Natural killer cell treated with Interleukin-12 subunit alpha and Interleukin-12 subunit beta and Interleukin-15 and Interleukin-18, amount 100 ng/mL, for 72 hours (primary cell): ENCODE measurements at regions not wholly inside any gene's neighbourhood (a gene's known extent, or its start where the extent isn't known, plus 50 kb on each side); places are given as distances from the start of the nearest gene placed in this dataset.

Experiments used
- ATAC-seq, 2 donors: fragments of 150-1000 bp; cut with Tn5 transposase in 1 of 2; sonication (Bioruptor Pico), chemical (Tn5 transposase) in 1 of 2; 2 replicates each; pipeline ENCODE4 v1.10.0; 2021
- DNase-seq: peaks from one replicate; pipeline ENCODE4 v3.0.0; 2022; ENCODE audit warnings: low spot score
- H3K27ac Mint-ChIP-seq, 2 donors: 1 replicate in 1 of 2; 2 replicates in 1 of 2; pipeline ENCODE4 v1.8.0; 2022; ENCODE audit warnings: mixed read lengths in 2 of 2, mild to moderate bottlenecking in 1 of 2, moderate library complexity in 1 of 2
- H3K27me3 Mint-ChIP-seq, 2 donors: 1 replicate in 1 of 2; 2 replicates in 1 of 2; pipeline ENCODE4 v1.8.0; 2022; ENCODE audit warnings: mixed read lengths in 2 of 2
- H3K36me3 Mint-ChIP-seq: one replicate; pipeline ENCODE4 v1.8.0; 2022; ENCODE audit warnings: mixed read lengths
- H3K4me1 Mint-ChIP-seq, 2 donors: 1 replicate in 1 of 2; 2 replicates in 1 of 2; pipeline ENCODE4 v1.8.0; 2022; ENCODE audit warnings: low read depth in 2 of 2, mixed read lengths in 2 of 2, mild to moderate bottlenecking in 1 of 2
- H3K4me3 Mint-ChIP-seq: one replicate; pipeline ENCODE4 v1.8.0; 2022; ENCODE audit warnings: mixed read lengths
- H3K9me3 Mint-ChIP-seq: 2 replicates; pipeline ENCODE4 v1.8.0; 2022; ENCODE audit warnings: mixed read lengths

DNA sequence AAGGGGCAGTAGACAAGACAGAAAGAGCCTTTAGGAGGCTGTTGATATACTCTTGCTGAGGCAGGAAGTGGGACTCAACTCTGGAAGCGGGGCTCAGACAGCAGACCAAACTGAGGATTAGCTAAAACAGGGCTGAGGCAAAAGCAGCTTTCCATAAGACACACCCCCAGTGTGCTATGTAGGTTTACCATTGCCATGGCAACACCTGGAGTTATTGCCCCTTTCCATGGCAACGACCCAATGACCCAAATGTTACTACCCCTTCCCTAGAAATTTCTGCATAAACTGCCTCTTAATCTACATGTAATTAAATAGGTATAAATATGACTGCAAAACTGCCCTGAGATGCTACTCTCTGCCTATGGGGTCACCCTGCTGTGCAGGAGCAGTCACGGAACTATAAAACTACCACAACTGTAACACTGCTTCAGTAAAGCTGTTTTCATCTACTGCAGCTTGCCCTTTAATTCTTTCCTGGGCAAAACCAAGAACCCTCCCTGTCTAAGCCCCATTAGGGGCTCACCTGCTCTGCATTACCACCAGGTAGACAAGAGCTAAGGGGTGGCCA lies 348.4 kb upstream of the PODXL start:
- H3K27me3 Mint-ChIP-seq, result peaks cover 32 to 34% of the 10 kb centered on the region in 2 donors
- H3K4me1 Mint-ChIP-seq, result no peaks in the 10 kb centered on the region
- ATAC-seq, result no peak
- no peak overlapping the region for H3K27ac Mint-ChIP-seq
- no peak overlapping the region for H3K4me3 Mint-ChIP-seq
- peaks cover 5% of the 10 kb centered on the region for H3K36me3 Mint-ChIP-seq
- peaks cover 5% of the 10 kb centered on the region for H3K9me3 Mint-ChIP-seq
- no peak for DNase-seq

DNA sequence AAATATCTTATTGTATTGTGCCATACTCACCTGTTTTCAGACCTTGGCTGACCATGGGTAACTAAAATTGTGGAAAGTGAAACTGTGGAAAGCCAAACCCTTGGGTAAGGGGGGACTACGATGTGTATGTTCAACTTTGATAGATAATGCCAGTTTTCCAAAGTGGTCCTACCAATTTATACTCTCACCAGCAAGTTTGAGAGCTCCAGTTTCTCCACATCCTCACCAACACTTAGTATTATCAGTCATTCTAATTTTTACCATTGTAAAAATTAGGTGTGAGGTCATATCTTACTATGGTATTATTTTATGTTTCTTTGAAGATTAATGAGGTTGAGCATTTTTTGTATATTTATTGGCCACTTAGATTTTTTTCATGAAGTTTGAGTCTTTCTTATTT lies 346.9 kb upstream of the PODXL start:
- no peak overlapping the region for H3K27ac Mint-ChIP-seq
- DNase-seq (no peak), ATAC-seq (no peak)
- H3K36me3 Mint-ChIP-seq, result peaks cover 5% of the 10 kb centered on the region
- H3K9me3 Mint-ChIP-seq, result peaks cover 5% of the 10 kb centered on the region
- peaks cover 26 to 31% of the 10 kb centered on the region in 2 donors for H3K27me3 Mint-ChIP-seq
- no peaks in the 10 kb centered on the region for H3K4me1 Mint-ChIP-seq
- H3K4me3 Mint-ChIP-seq, result no peak overlapping the region

DNA sequence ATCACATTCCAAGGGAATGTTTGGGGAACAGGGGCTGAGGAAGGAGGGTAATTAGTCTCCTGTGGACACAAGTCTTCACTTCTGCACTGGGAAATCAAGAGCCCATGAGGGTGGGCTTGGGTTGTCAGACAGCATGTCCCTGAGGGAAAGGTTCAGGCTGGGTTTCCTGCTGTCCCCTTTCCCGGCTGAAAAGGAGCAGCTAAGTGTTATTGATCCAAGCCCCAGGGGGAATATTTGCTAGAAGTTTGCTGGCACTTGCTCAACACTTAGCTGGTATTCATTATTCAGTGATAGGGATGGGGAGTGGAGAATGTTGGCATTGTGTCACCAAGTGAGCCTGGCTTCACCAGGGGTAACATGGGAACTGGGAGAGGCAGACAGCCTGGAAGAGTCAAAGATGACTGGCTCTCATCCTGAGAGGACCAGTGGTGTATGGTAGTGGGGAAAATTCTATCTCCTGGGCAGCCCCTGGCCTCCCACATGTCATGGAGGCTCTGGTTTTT lies 344.4 kb upstream of the PODXL start:
- no peaks in the 10 kb centered on the region for H3K36me3 Mint-ChIP-seq
- no peak overlapping the region for H3K27ac Mint-ChIP-seq
- peaks cover 5% of the 10 kb centered on the region for H3K9me3 Mint-ChIP-seq
- H3K27me3 Mint-ChIP-seq, result peaks cover 11% of the 10 kb centered on the region in 2 donors
- DNase-seq (no peak), ATAC-seq (no peak)
- no peak overlapping the region for H3K4me3 Mint-ChIP-seq
- no peaks in the 10 kb centered on the region for H3K4me1 Mint-ChIP-seq

DNA sequence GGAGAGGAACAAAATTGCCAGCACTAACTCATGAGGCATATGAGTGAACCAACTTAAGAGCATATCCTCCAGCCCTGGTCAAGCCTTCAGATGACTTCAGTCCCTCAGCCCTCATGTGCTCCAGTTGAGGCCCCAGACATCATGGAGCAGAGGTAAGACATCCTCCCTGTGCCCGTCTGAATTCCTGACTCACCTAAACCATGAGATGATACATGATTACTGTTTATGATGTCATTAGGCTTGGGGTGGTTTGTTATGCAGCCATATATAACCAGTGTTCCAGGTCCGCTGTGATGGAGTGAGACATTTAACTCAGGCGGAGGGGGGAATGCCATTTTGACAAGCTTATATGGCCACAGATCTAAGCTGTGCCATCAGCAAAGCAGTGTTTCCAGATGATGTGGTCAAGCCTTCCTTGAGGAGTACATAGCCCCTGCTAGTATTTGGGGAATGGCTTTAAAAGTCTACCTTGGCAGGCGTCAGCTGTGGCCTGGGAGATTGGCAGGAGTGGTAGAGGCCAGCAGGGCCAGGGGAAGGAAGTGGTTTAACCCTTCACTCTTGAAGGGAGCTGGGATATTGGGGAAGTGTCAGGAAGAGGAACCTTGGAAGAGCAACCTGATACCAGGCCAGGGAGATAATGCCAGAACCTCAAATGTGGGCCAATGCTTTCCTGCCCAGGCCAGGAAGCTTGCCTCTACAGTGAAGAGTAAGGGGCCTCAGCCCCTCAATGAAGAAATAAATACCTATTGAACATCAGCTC lies 343.0 kb upstream of the PODXL start:
- H3K9me3 Mint-ChIP-seq, result peaks cover 5% of the 10 kb centered on the region
- H3K27me3 Mint-ChIP-seq, result peaks cover 7 to 10% of the 10 kb centered on the region in 2 donors
- H3K4me3 Mint-ChIP-seq, result no peak overlapping the region
- H3K27ac Mint-ChIP-seq, result no peak overlapping the region
- H3K4me1 Mint-ChIP-seq, result no peaks in the 10 kb centered on the region
- no peak for ATAC-seq
- no peaks in the 10 kb centered on the region for H3K36me3 Mint-ChIP-seq
- DNase-seq, result no peak

DNA sequence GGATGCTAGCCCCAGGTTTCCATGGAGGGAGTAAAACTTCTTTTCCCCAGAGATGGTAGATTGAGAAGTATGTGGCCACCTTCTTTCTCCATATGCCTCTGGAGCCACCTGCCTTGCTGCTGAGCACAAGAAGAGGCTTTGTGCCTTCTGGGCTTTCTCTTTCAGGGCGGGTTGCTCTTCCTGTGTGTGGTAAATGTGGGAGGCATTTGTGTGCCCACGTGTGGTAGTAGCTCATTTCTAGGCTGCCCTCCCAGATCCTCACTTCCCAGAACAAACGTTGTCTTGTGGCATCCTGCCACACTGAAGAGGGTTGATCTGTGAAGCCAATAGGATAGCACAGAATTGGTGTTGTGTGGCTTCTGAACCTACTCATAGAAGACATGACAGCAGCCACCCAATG lies 342.0 kb upstream of the PODXL start:
- DNase-seq (no peak), ATAC-seq (no peak)
- Mint-ChIP-seq H3K4me3 (no peak overlapping the region), H3K4me1 (no peaks in the 10 kb centered on the region), H3K27me3 (peaks cover 7 to 10% of the 10 kb centered on the region in 2 donors), H3K9me3 (no peaks in the 10 kb centered on the region), H3K27ac (no peak overlapping the region), H3K36me3 (no peaks in the 10 kb centered on the region)

DNA sequence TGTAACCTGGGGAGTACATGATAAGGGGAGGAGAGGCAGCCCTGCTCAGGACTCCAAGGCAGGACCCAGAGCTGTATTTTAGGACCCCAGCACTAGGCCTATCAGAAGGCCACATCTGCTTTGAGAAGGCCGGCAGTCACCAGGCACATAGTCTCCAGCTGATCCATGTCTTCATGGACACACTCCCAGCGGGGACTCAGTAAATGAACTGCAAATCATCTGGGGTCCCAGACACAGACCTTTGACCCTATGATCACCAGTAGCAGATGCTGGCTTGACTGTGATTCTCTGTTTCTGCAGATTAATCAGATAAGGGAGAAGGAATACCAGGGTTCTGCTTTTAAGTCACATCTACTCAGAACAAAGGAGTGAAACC lies 341.4 kb upstream of the PODXL start:
- H3K36me3 Mint-ChIP-seq, result no peaks in the 10 kb centered on the region
- no peak overlapping the region for H3K4me3 Mint-ChIP-seq
- peak in 1 of 2 donors; percentile 40 for ATAC-seq
- H3K9me3 Mint-ChIP-seq, result no peaks in the 10 kb centered on the region
- no peak overlapping the region for H3K27ac Mint-ChIP-seq
- peaks cover 9 to 10% of the 10 kb centered on the region in 2 donors for H3K27me3 Mint-ChIP-seq
- no peak for DNase-seq
- H3K4me1 Mint-ChIP-seq, result no peaks in the 10 kb centered on the region

DNA sequence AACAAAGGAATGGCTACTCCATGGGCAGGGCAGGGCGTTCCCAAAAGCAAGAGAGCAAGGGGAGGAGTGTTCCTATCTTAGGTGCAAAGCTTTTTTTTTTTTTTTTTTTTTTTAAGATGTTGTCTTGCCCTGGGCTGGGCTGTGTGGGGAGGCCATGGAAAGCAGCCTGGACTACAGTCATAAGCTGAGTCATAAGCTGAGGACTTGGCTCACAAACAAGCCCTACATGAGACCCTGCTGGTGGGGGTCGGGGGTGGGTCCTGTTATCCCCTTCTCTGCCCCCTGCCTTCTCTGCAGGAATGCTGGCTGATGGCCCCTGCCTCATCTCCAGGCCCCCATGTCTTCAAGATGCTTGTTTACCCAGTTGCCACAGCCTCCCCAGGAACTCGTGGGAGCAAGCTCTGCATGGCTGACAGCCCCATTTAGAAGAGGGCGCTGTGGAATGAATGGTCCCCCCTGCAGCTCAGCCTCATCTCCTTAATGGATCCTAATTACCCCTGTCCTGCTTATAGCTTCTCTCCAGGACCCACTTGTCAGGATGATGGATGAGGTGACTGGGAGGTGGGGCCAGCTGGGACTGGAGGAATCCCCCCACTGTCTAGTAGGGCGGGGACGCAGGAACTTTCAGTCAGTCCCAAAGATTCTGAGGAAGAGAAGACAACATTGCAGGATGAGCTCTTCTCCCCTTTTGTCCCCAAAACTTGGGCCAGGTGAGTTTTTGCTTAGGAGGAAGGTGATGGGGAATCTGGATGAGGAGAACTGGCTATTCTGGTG lies 340.8 kb upstream of the PODXL start:
- no peaks in the 10 kb centered on the region for H3K9me3 Mint-ChIP-seq
- ATAC-seq, result no peak
- no peaks in the 10 kb centered on the region for H3K36me3 Mint-ChIP-seq
- no peak overlapping the region for H3K4me3 Mint-ChIP-seq
- H3K27me3 Mint-ChIP-seq, result peaks cover 9 to 10% of the 10 kb centered on the region in 2 donors
- no peak for DNase-seq
- no peaks in the 10 kb centered on the region for H3K4me1 Mint-ChIP-seq
- no peak overlapping the region for H3K27ac Mint-ChIP-seq

DNA sequence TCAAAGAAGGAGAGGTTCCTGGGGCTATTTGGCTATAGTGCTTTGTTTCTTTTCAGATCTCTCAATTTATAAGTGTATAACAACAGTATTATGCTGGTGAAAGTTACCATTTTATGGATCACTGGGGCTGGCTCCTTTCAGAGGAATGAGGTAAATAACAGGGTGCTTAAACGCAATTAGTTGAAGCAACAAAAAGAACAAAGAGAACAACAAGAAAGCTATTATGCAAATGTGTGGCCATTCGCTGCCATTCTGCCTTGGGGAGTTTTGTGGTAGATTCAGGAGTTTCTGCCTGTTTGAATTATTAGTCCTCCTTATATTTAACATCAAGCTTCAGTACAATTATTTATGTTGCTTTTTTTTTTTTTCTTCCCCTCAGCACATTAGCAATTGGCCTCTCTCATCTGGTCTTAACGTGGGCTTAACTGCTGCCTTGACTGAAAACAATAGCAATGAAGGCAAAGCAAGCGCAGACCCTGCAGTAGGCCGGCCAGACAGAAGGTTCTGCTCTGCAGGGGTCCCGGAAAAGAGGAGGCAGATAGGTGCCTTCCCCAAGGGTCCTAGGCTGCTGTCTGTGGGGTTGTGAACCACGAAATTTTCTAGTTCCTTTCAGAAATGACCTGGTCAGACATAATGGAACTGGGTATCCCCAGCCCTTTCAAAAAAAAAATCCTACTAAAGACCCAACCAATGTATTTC lies 339.9 kb upstream of the PODXL start:
- Mint-ChIP-seq H3K4me3 (no peak overlapping the region), H3K9me3 (no peaks in the 10 kb centered on the region), H3K36me3 (no peaks in the 10 kb centered on the region), H3K4me1 (no peaks in the 10 kb centered on the region), H3K27ac (no peak overlapping the region), H3K27me3 (peaks cover 9 to 10% of the 10 kb centered on the region in 2 donors)
- DNase-seq, result no peak
- ATAC-seq, result no peak

DNA sequence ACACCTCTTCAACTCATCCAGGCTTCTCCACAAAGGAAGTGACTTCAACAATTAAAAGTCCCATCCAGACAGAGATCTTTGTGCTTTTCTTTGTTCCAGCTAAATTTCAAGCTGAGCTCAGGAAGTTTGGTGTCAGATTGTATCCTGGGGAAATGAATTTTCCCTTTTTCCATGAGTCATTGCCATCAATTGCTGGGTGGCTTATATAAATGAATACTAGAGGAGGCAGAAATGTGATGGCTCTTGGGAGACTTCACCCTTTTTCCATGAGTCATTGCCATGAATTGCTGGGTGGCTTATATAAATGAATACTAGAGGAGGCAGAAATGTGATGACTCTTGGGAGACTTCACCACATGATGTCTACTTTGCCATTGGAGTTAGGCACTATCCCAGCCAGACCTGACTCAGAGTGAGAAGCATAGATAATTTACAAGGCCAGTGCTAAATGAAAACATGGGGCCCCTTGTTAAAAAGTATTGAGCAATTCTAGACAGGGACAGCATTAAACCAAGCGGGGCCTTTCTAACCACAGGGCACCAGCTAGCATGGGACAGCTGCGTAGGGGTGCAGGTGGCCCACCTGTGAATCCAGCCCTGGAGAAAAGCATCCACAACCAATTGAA lies 339.2 kb upstream of the PODXL start:
- ATAC-seq (no peak), DNase-seq (no peak)
- Mint-ChIP-seq H3K27ac (no peak overlapping the region), H3K36me3 (no peaks in the 10 kb centered on the region), H3K9me3 (no peaks in the 10 kb centered on the region), H3K4me3 (no peak overlapping the region), H3K27me3 (peaks cover 9 to 10% of the 10 kb centered on the region in 2 donors), H3K4me1 (no peaks in the 10 kb centered on the region)

DNA sequence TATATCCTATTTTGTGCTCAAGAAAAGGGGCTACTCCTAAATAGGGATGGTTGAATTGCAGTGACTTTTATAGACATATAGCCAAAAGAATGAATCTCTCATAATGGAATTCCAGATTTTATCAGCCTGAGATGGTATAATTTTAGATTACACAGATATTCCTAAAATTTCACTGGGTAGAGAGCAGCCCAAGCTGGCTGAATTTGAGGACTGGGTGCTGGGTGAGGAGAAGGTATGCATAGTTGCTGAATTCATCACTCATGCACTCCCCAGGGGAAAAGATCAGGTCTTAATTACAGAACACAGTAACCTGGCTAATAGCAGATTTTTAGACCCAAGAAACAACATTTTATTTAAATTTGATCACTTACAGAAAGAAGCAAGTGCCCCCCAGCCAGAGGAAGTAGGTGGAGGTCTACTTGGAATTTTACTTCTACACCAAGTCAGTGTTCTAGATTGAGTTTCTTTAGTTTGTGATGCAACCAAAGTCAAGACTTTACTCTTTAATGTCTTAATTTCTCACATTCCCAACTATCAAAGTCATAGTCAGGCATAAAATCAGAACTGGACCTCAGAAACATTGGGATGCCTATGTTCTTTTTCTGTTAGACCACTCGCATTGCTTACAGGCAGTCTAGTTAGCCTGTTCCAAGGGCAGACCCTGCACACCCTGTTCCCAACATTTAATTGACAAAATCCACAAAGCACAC lies 337.4 kb upstream of the PODXL start:
- H3K9me3 Mint-ChIP-seq, result no peaks in the 10 kb centered on the region
- no peak overlapping the region for H3K27ac Mint-ChIP-seq
- peaks cover 10 to 11% of the 10 kb centered on the region in 2 donors for H3K27me3 Mint-ChIP-seq
- H3K4me1 Mint-ChIP-seq, result no peaks in the 10 kb centered on the region
- ATAC-seq (no peak), DNase-seq (no peak)
- no peaks in the 10 kb centered on the region for H3K36me3 Mint-ChIP-seq
- no peak overlapping the region for H3K4me3 Mint-ChIP-seq

DNA sequence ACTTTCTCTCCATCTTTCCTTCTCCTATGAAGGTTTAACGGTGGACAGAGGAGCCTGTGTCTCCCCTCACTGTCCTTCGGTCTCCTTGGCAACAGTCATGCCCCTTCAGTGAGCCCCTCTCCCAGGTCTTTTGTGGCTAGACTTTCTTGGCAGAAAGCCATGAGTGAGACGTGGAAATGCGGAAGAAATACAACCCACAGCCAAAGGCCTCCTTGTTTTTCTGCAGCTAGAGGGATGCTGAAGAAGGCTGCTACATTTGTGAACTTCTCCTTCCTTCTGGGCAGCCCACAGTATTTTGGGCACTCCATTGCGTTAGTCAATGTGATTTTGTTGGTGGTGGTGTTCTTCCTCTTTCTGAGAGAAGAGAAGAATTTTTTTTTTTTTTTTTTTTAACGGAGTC lies 333.7 kb upstream of the PODXL start:
- Mint-ChIP-seq H3K27ac (no peak overlapping the region), H3K4me1 (no peaks in the 10 kb centered on the region)

DNA sequence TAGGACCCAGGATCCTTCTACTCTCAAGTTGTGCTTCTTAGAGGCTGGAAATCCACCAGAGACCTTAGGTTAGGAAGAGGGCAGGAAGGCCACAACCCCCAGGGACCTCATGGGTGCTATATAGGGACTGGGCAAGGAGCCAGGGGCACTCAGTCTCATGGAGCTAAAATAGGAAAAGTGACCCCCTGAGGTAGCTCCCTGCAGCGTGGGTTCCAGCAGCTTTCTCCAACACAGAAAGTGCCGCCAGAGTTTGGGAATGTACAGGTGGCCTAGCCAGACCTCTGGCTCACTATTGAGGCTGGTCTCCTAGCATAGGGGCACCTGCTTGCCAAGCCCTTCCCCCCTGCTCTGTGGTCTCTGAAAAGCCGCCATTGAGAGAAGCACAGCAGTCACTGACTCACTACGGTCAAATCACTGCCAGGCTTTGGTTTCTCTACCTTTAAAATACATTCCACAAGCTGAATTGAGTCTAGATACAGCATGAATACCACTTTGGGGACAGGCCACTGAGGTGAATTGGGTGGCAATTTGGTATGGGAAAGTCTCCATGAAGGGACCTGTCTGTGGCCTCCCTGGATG lies 333.2 kb upstream of the PODXL start:
- no peak overlapping the region for H3K4me3 Mint-ChIP-seq
- H3K4me1 Mint-ChIP-seq, result no peaks in the 10 kb centered on the region
- peaks cover 9% of the 10 kb centered on the region for H3K36me3 Mint-ChIP-seq
- peak in 1 of 2 donors; percentile 13 for ATAC-seq
- no peak for DNase-seq
- no peak overlapping the region for H3K27ac Mint-ChIP-seq
- H3K9me3 Mint-ChIP-seq, result peaks cover 4% of the 10 kb centered on the region
- peaks cover 17 to 32% of the 10 kb centered on the region in 2 donors for H3K27me3 Mint-ChIP-seq

More for the DNA sequence above, 333.7 kb upstream of the PODXL start:
- no peak for DNase-seq
- Mint-ChIP-seq H3K9me3 (peaks cover 4% of the 10 kb centered on the region), H3K36me3 (peaks cover 9% of the 10 kb centered on the region), H3K4me3 (no peak overlapping the region), H3K27me3 (peaks cover 17 to 34% of the 10 kb centered on the region in 2 donors)
- no peak for ATAC-seq
